Keratinocyte (primary cell): ENCODE measurements at regions not wholly inside any gene's neighbourhood (a gene's known extent, or its start where the extent isn't known, plus 50 kb on each side); places are given as distances from the start of the nearest gene placed in this dataset.

ENCODE experiments used
- CTCF ChIP-seq, 3 experiments: IDR thresholded peaks in 1 of 3; conservative IDR thresholded peaks in 1 of 3; optimal IDR thresholded peaks in 1 of 3; 2 replicates in 2 of 3; 3 replicates in 1 of 3; pipeline versions ENCODE3 to v1.5.1; 2011; ENCODE audit warnings: low read length in 3 of 3, mild to moderate bottlenecking in 3 of 3, moderate library complexity in 2 of 3, control low read depth in 1 of 3, inconsistent platforms in 1 of 3; ENCODE audit not compliant: insufficient read depth in 2 of 3; ENCODE audit errors: extremely low read depth in 1 of 3
- EZH2 ChIP-seq: IDR thresholded peaks from one replicate; pipeline ENCODE4 v1.6.1; 2012; ENCODE audit warnings: inconsistent platforms, mild to moderate bottlenecking, low read length, moderate library complexity

- TF ChIP-seq CTCF (optimal IDR thresholded peaks at IDR 0.05 in 1 of 3, IDR thresholded peaks at IDR 0.05 in 1 of 3, conservative IDR thresholded peaks at IDR 0.05 in 1 of 3; ENCODE audit: extremely low read depth in 1 of 3, insufficient read depth in 2 of 3, low read length in 3 of 3) (no peak), EZH2 (no peak)
Measured at GRCh38 chr3:22735373-22735772, 467.8 kb upstream of the UBE2E2 start.
